ENCODE measurements at regions not wholly inside any gene's neighbourhood (a gene's known extent, or its start where the extent isn't known, plus 50 kb on each side); places are given as distances from the start of the nearest gene placed in this dataset.
"Not testable (repeated sequence)": the region's sequence is repeated elsewhere in the genome, so short reads cannot be mapped to it uniquely, and the experiment has no call there.

DNA sequence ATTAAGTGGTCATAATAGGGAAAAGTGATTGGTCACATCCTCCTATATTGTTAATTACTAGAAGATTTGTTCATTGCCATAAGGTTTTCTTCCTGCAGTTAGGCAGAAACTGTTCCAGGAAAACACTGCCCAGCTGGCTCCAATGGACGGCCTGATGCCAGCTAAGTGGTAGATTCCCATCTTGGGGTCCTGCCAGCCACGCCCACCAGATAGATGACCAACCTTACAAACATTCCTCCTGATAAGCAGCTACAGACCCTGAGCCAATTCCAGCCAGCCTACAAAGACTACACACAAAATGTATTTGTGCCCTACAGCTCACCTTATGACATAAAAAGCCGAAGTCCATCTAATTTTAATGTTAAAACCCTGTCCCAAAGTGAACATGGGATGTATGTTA, 685.9 kb upstream of the USP15 start:
- H3K36me3 ChIP-seq (replicated peaks; ENCODE audit: insufficient read depth, low read depth): no peaks in the 10 kb centered on the region
- H3K9me3 ChIP-seq (ENCODE audit: low read depth): no peaks in the 10 kb centered on the region
- H3K9me2 ChIP-seq (replicated peaks; ENCODE audit: insufficient read depth): no peaks in the 10 kb centered on the region
- WGBS (ENCODE audit: low lambda C conversion rate, missing lambda C conversion rate): 83% methylated on average over 3 of the region's 3 CpGs
- no peaks in the 10 kb centered on the region for H3K27me3 ChIP-seq
- no peaks in the 10 kb centered on the region for H3K79me2 ChIP-seq
- H3K4me2 ChIP-seq: no peak overlapping the region
- no peak overlapping the region for H3K4me3 ChIP-seq
- H4K20me1 ChIP-seq (ENCODE audit: insufficient read depth, poor library complexity, severe bottlenecking): no peaks in the 10 kb centered on the region
- no peak overlapping the region for H2AFZ ChIP-seq
- TF ChIP-seq EZH2 (IDR thresholded peaks at IDR 0.05; ENCODE audit: borderline replicate concordance) (no peak), EZH2phosphoT487 (IDR thresholded peaks at IDR 0.05; ENCODE audit: low read depth, severe bottlenecking, unreplicated experiment) (no peak)
- TF ChIP-seq, protein P1, sequence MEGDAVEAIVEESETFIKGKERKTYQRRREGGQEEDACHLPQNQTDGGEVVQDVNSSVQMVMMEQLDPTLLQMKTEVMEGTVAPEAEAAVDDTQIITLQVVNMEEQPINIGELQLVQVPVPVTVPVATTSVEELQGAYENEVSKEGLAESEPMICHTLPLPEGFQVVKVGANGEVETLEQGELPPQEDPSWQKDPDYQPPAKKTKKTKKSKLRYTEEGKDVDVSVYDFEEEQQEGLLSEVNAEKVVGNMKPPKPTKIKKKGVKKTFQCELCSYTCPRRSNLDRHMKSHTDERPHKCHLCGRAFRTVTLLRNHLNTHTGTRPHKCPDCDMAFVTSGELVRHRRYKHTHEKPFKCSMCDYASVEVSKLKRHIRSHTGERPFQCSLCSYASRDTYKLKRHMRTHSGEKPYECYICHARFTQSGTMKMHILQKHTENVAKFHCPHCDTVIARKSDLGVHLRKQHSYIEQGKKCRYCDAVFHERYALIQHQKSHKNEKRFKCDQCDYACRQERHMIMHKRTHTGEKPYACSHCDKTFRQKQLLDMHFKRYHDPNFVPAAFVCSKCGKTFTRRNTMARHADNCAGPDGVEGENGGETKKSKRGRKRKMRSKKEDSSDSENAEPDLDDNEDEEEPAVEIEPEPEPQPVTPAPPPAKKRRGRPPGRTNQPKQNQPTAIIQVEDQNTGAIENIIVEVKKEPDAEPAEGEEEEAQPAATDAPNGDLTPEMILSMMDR (IDR thresholded peaks at IDR 0.05; ENCODE audit: poor library complexity): no peak
- H3K27ac ChIP-seq: no peak overlapping the region
- H3K4me1 ChIP-seq (ENCODE audit: insufficient read depth): no peaks in the 10 kb centered on the region
- no peak for DNase-seq (ENCODE audit: low spot score)

DNA sequence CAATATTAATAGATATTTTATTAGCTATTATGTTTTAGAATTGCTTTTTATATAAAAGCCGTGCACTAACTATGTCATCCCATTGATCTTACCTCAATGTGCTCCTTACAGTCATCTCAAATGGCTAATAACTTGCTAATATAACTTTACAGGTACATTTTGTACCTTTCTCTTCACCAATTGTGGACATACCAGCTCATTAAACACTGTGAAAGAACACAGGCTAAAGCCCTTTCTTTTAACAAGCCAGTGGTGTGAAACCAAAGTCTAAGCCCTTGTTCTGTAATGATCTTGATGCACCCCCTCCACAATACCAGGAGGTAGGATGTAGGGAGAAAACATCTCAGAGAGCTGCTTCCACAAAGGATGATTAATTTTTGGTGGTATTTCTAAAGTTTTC, 675.3 kb upstream of the USP15 start:
- Histone ChIP-seq H3K9me3 (ENCODE audit: low read depth) (no peaks in the 10 kb centered on the region), H3K9me2 (replicated peaks; ENCODE audit: insufficient read depth) (no peaks in the 10 kb centered on the region), H3K79me2 (no peaks in the 10 kb centered on the region), H2AFZ (no peak overlapping the region), H3K27me3 (no peaks in the 10 kb centered on the region), H4K20me1 (ENCODE audit: insufficient read depth, poor library complexity, severe bottlenecking) (no peaks in the 10 kb centered on the region), H3K4me1 (ENCODE audit: insufficient read depth) (no peaks in the 10 kb centered on the region), H3K4me2 (no peak overlapping the region), H3K4me3 (no peak overlapping the region), H3K36me3 (replicated peaks; ENCODE audit: insufficient read depth, low read depth) (no peaks in the 10 kb centered on the region), H3K27ac (no peak overlapping the region)
- DNase-seq (ENCODE audit: low spot score): no peak
- WGBS (ENCODE audit: low lambda C conversion rate, missing lambda C conversion rate): 72% methylated on average over 1 of the region's 1 CpG
- TF ChIP-seq, protein P1 (IDR thresholded peaks at IDR 0.05; ENCODE audit: poor library complexity): no peak
- no peak for TF ChIP-seq EZH2 (IDR thresholded peaks at IDR 0.05; ENCODE audit: borderline replicate concordance)
- no peak for TF ChIP-seq EZH2phosphoT487 (IDR thresholded peaks at IDR 0.05; ENCODE audit: low read depth, severe bottlenecking, unreplicated experiment)

DNA sequence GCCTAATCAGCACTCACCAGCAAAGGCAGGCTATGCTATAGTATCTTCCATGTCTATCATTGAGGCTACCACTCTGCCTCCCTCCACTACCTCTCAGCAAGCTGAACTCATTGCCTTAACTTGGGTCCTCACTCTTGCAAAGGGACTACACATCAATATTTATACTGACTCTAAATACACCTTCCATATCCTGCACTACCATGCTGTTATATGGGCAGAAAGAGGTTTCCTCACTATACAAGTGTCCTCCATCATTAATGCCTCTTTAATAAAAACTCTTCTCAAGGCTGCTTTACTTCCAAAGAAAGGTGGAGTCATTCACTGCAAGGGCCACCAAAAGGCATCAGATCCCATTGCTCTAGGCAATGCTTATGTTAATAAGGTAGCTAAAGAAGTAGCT, 669.3 kb upstream of the USP15 start:
- H3K9me2 ChIP-seq (replicated peaks; ENCODE audit: insufficient read depth); H4K20me1 ChIP-seq (ENCODE audit: insufficient read depth, poor library complexity, severe bottlenecking); H3K9me3 ChIP-seq (ENCODE audit: low read depth); H3K4me1 ChIP-seq (ENCODE audit: insufficient read depth); H3K4me3 ChIP-seq; DNase-seq (ENCODE audit: low spot score); H3K79me2 ChIP-seq; H3K27ac ChIP-seq; H3K27me3 ChIP-seq; H3K36me3 ChIP-seq (replicated peaks; ENCODE audit: insufficient read depth, low read depth); H3K4me2 ChIP-seq; H2AFZ ChIP-seq: not testable (repeated sequence)

DNA sequence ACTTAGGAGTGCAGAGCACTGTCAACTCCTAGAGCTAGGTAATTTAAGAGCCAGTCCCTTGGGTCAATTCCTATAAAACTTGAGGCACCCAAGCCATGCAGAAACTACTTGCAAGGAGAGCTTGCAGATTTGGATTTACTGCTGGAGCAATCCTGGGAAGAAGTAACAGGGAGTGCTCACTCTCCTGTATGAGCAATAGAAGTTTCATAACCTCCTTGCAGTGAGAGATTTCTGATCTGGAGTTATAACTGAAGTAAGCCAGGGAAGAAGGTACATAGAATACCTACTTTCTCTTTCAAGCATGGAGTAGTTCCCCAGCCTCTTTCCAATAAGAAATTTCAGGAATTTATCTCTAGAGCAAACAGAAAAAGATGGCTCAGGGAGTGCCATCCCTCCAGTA, 650.1 kb upstream of the USP15 start:
- DNase-seq (ENCODE audit: low spot score): no peak
- Histone ChIP-seq H3K36me3 (replicated peaks; ENCODE audit: insufficient read depth, low read depth) (no peaks in the 10 kb centered on the region), H3K4me2 (no peak overlapping the region), H3K79me2 (no peaks in the 10 kb centered on the region), H3K27me3 (no peaks in the 10 kb centered on the region), H3K9me3 (ENCODE audit: low read depth) (no peaks in the 10 kb centered on the region), H2AFZ (no peak overlapping the region), H3K4me1 (ENCODE audit: insufficient read depth) (no peaks in the 10 kb centered on the region), H3K27ac (no peak overlapping the region), H4K20me1 (ENCODE audit: insufficient read depth, poor library complexity, severe bottlenecking) (no peaks in the 10 kb centered on the region), H3K4me3 (no peak overlapping the region), H3K9me2 (replicated peaks; ENCODE audit: insufficient read depth) (no peaks in the 10 kb centered on the region)
- TF ChIP-seq EZH2phosphoT487 (IDR thresholded peaks at IDR 0.05; ENCODE audit: low read depth, severe bottlenecking, unreplicated experiment) (no peak), EZH2 (IDR thresholded peaks at IDR 0.05; ENCODE audit: borderline replicate concordance) (no peak)
- TF ChIP-seq, protein P1 (IDR thresholded peaks at IDR 0.05; ENCODE audit: poor library complexity): no peak

All from hepatocyte (in vitro differentiated cells).